ENCODE measurements at regions not wholly inside any gene's neighbourhood (a gene's known extent, or its start where the extent isn't known, plus 50 kb on each side); places are given as distances from the start of the nearest gene placed in this dataset.
"Not testable (repeated sequence)": the region's sequence is repeated elsewhere in the genome, so short reads cannot be mapped to it uniquely, and the experiment has no call there.

DNA sequence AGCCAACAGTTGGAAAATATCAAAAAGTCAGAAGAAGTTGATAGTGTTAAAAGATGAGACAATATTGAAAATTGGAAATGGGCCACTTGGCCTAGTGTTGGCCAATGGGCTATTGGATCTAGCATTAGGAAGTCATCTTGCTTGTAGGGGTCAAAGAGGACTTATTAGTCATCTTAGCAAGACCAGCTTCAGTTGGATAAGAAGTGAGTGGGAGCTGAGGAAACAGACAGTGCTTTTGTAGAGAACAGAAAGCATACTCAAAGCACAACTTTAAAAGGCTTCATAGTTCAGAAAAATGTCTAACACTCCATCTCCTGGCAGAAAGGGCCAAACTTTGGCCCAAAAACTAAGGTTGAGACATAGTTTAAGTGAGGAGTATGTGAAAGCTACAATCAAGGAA lies 139.9 kb upstream of the PKN2 start:
- DNase-seq (ENCODE audit: low read depth) = no peak

DNA sequence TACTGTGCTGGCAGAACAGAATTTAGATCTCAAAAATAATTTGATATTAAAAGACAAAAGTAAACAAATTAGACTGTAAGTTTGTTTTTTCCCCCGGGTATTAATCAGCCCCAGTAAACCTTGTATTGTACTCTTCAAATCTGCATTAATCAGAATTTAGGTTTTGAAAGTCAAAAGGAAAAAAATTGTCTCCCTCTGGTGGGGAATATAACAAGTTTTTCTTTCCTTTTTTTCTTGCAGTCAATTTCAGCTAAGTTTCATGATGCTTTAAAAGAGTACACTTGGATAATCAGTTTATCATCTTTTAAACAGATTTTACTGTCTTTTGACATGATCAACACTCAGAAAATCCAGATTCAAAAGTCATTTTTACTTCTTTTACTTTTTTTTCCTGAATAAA lies 134.5 kb upstream of the PKN2 start:
- DNase-seq (ENCODE audit: low read depth) = peak; percentile 19

DNA sequence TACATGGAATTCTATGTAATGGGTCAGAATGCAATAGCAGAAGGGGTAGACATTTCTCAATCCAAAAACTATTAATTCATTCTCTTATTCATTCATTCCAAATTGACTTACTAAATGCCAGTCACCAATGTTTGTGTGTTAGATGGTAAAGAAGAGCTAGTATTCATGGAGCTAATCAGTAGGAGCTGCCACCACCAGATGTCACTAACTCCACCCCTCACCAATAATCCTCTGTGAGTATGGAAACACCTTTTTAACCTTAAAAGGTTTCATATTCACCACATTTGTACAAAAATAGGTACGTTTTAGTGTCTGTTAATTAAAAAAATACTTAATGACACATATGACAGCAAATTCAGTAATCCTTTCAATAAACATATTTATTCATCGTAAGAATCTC lies 131.8 kb upstream of the PKN2 start:
- no peak for DNase-seq (ENCODE audit: low read depth)

DNA sequence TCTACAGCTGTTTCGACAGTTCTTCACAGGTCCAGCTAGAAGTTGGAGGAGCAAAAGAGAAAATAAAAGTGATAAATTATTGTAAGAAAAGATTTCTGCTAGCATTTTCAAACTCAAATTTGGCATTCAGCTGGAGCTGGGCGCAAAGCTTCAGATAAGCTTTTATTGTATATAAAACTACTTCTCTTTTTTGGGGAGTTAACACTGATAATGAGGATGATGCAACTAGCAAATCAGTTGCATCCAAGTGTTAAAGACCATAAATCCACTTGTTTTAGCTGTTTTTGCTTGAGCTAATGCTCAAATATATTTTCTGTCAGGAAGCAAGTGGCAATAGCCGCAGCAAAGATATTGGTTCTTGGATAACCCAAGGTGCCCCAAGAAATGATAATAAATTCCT lies 127.1 kb upstream of the PKN2 start:
- no peak for DNase-seq (ENCODE audit: low read depth)

DNA sequence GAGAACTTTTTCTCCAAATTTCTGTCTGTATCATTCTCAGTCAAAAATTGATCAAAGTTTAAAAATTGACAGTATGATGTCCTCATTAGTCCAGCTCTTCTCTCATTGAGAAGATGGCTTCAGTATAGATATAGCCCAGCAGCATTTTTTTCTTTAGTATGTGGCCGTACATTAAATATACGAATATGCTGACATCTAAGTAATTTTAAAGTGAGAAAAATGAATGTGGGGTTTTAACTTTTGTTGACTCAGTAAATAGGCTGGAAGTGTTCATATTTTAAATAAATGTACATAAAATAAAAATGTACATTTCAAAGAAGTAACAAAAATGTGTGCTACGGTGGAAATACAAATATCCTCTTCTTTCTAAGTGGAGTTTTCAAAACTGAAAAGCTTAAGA lies 123.5 kb upstream of the PKN2 start:
- DNase-seq (ENCODE audit: low read depth) = no peak

DNA sequence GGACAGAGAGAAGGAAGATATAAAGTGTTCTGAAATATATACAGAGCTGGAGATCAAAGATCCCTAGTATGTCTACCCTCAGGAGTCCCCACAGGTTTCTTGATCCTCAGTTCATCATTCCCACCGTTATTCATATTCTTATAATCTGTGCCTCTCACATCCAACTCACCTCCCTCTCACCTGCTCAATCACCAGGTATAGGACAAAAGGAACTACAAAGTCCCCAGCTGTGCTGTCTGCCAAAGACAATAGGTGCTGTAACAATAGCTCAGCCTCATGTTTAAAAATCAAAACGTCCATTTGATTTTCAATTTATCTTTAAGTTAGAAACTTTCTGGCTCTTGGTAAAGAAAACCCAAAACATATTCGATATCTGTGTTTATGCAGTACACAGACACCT lies 121.1 kb upstream of the PKN2 start:
- no peak for DNase-seq (ENCODE audit: low read depth)

DNA sequence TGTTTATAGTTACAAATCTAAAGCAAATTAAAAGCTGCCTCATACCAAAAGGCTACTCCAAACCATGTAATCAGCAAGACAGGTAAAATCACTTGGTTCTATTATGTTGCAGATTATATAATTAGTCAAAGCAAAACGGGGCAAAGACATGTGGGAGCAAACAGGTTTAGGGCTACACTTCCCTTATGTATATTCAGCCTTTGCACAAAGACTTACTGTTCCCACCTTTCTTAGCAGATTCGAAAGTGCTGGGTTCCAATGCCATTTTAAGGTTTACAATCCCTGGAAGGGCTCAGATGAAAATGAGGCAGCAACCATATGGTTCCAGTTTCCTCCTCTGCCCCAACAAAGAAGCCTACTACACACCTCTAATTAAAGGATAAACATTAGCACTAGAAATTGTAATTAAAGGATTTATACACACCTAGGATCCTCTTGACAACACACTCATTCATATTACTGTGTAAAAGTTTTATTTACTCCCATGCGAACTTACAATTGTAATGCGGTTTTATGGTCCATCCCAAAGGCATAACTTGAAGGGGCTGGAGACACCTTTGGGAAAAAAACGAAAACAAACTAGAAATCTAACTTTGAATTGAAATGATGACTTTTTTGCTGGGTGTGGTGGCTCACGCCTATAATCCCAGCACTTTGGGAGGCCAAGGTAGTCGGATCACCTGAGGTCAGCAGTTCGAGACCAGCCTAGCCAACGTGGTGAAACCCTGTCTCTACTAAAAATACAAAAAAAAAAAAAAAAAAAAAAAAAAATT lies 117.3 kb upstream of the PKN2 start:
- no peak for DNase-seq (ENCODE audit: low read depth)

DNA sequence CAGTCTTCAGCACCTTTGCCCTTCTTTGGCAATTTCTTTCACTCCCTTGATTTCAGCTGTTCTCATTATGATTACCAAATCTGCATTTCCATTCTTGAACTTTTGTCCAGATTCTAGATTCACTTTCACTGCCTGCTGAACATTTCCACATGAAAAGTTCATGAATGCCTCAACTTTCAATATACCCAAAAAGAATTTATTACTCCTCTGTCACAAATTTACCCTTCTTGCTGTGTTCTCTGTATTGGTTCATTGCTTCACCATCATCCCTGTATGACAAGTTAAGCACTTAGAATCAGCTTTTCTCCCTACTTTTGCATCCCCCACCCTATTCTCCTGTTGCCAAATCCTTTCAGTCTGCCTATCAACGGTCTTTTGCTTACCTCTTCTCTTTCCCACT lies 112.6 kb upstream of the PKN2 start:
- DNase-seq (ENCODE audit: low read depth) = no peak

DNA sequence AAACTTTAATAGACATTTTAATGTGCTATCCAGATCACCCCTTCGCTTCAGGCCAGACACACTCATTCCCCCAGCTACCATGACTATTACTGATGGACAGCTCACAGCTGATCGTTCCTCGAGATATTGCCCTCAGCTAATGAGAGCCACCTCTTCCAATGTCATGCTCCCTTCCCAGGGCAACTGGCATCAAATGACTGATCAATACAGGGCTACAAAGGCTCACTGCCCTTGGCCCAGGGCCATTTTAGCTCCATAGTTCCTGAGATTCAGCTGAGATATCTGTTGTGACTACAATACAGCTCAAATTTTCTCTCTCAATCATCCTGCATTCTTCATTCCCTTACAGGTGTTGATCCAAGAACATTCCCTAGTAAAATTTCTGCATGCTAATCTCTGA lies 104.5 kb upstream of the PKN2 start:
- no peak for DNase-seq (ENCODE audit: low read depth)

DNA sequence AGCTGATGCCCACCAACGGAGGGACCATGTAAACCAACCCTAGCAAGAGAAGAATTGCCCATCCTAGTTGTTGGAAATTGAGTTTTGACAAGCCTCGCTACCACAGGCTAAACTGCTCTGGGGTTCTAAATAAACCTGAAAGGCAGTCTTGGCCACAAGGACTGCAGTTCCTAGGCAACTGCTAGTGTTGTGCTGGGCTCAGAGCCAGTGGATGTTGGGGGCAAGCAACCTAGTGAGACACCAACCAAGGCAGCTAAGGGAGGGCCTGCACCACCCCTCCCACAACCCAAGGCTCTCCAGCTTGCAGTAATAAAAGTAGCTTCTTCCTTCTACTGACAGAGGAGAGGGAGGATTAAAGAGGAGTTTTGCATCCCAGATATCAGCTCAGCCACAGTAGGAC lies 102.4 kb upstream of the PKN2 start:
- no peak for DNase-seq (ENCODE audit: low read depth)

DNA sequence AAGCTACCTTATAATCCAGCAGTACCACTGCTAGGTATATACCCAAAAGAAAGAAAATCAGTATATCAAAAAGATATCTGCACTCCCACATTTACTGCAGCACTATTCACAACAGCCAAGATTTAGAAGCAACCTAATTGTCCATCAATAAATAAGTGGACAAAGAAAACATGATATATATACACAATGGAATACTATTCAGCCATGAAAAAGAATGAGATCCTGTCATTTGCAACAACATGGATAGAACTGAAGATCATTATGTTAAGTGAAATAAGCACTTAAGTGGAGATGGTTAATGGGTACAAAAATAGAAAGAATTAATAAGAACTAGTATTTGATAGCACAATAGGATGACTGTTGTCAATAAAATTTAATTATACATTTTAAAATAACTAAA lies 90.7 kb upstream of the PKN2 start:
- no peak for DNase-seq (ENCODE audit: low read depth)

DNA sequence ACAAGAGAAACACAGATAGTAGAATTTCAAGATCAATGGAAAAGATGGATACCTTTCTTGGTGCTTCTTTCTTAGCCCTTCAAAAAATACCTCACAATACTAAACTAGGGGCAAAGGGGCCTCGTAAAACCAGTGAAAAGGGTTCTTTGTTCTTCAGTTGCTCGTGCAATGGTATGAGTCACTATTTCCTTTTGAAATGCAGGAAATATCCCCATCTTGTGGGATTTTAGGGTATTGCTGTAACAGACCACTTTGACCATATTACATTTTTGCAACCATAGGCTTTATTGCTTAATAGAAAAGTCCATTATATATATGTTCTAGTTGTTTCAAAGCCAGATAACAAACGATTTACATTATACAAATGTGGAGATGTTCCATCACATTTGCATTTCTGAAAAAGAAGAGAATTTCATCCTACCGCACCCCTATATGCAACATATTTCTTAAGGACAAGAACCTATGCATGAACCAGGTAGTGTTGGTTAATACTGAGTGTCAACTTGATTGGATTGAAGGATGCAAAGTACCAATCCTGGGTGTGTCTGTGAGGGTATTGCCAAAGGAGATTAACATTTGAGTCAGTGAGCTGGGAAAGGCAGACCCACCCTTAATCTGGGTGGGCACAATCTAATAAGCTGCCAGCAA lies 88.6 kb upstream of the PKN2 start:
- peak; percentile 82 for DNase-seq (ENCODE audit: low read depth)

DNA sequence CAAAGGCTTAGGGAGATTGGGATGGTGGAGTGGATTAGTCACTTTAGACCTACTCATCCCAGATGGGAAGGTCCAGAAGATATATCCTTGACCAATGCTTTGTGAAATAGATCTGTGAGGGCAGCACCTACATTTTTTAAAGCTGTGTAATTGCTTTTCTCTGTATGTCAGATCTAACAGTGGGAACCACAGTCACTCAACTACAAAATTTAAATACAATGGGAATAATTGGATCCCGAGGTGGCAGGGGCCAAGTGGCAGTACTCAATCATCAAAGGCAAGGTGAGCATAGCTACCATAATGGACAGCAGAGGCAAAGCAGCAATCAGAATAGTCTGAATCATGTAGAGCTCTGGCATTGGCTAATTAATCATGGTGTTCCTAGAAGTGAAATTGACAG lies 86.1 kb upstream of the PKN2 start:
- not testable (repeated sequence) for DNase-seq (ENCODE audit: low read depth)

DNA sequence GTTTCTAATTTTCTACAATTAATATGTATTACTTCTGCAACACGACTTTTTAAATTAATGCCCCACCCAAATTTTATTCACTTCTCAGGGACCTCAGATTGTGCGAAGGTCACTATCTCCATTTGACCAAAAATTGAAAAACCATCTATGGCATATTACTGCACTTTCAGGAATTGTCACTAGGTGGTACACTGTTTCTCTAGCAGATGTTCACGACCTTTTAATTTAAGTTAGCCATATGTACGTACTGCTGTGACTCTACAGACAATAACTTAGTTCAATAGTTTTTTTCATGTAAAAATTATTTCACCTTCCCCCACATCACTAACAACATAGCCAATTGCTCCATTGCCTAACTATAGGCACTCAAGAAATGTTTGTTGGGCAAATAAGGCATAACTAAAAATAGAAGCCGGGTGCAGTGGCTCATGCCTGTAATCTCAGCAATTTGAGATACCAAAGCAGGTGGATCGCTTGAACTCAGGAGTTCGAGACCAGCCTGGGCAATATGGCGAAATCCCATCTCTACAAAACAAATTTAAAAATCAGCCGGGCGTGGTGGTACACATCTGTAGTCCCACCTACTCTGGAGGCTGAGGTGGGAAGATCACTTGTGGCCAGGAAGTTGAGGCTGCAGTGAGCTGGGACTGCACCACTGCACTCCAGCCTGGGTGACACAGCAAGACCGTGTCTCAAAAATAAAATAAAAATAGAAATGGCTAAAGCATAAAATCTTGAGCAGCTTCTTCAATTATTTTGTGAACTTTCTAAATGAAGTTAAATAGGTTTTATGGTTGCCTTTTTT lies 75.7 kb upstream of the PKN2 start:
- peak; percentile 55 for DNase-seq (ENCODE audit: low read depth)

DNA sequence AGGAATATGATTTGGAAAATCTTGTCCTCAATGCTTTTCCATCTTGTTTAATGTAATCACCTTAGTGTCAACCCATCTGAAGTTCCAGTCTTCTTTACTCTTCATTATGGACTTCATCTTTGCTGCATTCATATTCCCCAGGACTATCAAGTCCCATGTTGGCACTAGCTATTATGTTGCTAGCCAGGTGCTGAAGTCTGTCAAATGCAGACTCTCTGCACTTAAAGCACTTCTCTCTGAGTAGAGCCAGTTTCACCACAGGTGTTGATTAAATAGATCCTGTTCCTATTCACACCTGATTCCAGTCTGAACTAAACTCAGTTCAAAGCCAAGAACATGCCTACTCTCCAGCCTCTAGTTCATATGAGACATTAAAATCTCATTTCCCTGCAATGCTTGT lies 75.0 kb upstream of the PKN2 start:
- no peak for DNase-seq (ENCODE audit: low read depth)

DNA sequence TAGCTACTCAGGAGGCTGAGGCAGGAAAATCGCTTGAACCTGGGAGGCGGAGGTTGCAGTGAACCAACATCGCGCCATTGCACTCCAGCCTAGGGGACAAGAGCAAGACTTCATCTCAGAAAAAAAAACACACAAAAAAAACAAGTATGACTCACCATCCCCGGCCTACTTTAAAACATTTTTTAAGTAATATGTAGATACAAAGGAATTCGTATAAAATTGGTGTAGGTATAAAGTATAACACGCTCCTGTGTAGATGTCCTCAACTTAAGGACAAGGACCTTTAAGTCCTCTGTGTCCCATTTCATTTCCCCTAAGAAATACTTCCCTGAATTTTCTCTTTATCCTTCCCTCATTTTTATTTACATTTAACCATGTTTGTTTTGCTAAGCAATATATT lies 73.4 kb upstream of the PKN2 start:
- DNase-seq (ENCODE audit: low read depth) = peak; percentile 3

DNA sequence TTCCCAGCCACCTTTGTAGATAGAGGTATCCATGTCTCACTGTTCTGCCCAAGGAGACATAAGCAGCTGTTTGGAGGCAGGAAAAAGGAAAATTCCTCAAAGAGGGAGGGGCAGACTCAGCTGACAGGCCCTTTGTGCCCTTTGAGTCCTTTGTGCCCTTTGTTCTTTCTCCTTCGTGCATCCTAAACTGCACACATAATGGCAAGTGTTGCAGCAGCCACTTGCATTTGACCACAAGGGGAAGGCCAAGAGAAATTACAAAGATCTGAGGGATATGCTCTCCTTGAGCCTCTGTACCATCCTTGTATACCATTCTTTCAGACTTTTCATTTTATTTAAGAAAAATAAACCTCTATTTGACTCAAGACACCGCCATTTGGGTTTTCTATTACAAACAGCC lies 71.8 kb upstream of the PKN2 start:
- DNase-seq (ENCODE audit: low read depth) = no peak

DNA sequence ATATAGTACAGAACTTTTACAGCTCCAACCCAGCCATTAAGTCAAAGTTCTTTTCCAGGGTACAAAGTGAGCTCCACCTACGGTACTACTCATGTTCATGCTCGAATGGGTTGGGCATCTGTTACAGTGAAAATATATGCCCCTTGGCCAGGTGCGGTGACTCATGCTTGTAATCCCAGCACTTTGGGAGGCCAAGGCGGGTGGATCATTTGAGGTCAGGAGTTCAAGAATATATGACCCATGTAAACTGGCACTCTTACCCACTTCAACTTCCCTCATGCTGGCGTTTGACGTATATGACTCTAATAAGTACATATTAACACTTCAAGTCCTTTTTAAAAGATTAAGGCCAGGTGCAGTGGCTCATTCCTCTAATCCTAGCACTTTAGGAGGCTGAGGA lies 71.3 kb upstream of the PKN2 start:
- no peak for DNase-seq (ENCODE audit: low read depth)

DNA sequence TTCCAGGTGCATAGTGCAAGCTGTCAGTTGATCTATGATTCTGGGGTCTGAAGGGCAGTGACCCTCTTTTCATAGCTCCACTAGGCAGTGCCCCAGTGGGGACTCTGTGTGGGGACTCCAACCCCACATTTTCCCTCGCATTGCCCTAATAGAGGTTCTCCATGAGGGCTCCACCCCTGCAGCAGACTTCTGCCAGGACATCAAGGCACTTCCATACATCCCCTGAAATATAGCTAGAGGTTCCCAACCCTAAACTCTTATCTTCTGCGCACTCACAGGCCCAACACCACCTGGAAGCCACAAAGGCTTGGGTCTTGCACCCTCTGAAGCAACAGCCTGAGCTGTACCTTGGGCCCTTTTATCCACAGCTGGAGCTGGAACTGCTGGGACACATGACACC lies 65.7 kb upstream of the PKN2 start:
- no peak for DNase-seq (ENCODE audit: low read depth)

DNA sequence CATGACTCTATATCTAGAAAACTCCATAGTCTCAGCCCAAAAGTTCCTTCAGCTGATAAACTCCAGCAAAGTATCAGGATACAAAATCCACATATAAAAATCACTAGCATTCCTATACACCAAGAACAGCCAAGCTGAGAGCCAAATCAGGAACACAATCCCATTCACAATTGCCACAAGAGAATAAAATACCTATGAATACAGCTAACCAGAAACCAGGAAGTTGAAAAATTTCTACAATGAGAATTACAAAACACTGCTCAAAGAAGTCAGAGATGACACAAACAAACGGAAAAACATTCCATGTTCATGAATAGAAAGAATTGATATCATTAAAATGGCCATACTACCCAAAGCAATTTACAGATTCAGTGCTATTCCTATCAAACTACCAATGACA lies 61.0 kb upstream of the PKN2 start:
- peak; percentile 13 for DNase-seq (ENCODE audit: low read depth)
